ENCODE measurements at regions not wholly inside any gene's neighbourhood (a gene's known extent, or its start where the extent isn't known, plus 50 kb on each side); places are given as distances from the start of the nearest gene placed in this dataset.

- TF ChIP-seq YY1 (IDR thresholded peaks at IDR 0.05) (no peak), REST (IDR thresholded peaks at IDR 0.05) (no peak), ZBTB33 (IDR thresholded peaks at IDR 0.05) (no peak), CTCF (IDR thresholded peaks at IDR 0.05; ENCODE audit: low read depth, low read length, missing input control) (no peak), TAF1 (conservative IDR thresholded peaks at IDR 0.05) (no peak), HNF4G (IDR thresholded peaks at IDR 0.05) (no peak), FOXA2 (IDR thresholded peaks at IDR 0.05) (no peak)
These were observed 199.9 kb downstream of the CWF19L2 start for GRCh38 chr11:107257710-107258109.

Measured in liver (tissue), 3 donors.